ENCODE measurements at regions not wholly inside any gene's neighbourhood (a gene's known extent, or its start where the extent isn't known, plus 50 kb on each side); places are given as distances from the start of the nearest gene placed in this dataset.

- TF ChIP-seq CTCF (IDR thresholded peaks at IDR 0.05): no peak
- Histone ChIP-seq H3K4me3 (no peak overlapping the region), H3K27me3 (no peaks in the 10 kb centered on the region), H3K27ac (no peak overlapping the region), H3K36me3 (no peaks in the 10 kb centered on the region), H3K9me3 (no peaks in the 10 kb centered on the region), H3K4me1 (peaks cover 0 to 6% of the 10 kb centered on the region in 2 donors)
- DNase-seq (ENCODE audit: low spot score): no peak
Measured at GRCh38 chr2:7392076-7392787, 475.0 kb downstream of the RNF144A start.

GRCh38 chr2:7394195-7394594 is 477.0 kb downstream of the RNF144A start:
- no peak for DNase-seq (ENCODE audit: low spot score)
- Histone ChIP-seq H3K9me3 (no peaks in the 10 kb centered on the region), H3K4me3 (no peak overlapping the region), H3K4me1 (peaks cover 0 to 6% of the 10 kb centered on the region in 2 donors), H3K36me3 (no peaks in the 10 kb centered on the region), H3K27me3 (no peaks in the 10 kb centered on the region), H3K27ac (no peak overlapping the region)
- no peak for TF ChIP-seq CTCF (IDR thresholded peaks at IDR 0.05)

- Histone ChIP-seq H3K36me3 (no peaks in the 10 kb centered on the region), H3K9me3 (no peaks in the 10 kb centered on the region), H3K27ac (no peak overlapping the region), H3K4me1 (no peaks in the 10 kb centered on the region), H3K4me3 (no peak overlapping the region), H3K27me3 (no peaks in the 10 kb centered on the region)
- no peak for DNase-seq (ENCODE audit: low spot score)
- TF ChIP-seq CTCF (IDR thresholded peaks at IDR 0.05): no peak
Measured at GRCh38 chr2:7400628-7401027, 483.4 kb downstream of the RNF144A start.

GRCh38 chr2:7403092-7403775 is 486.0 kb downstream of the RNF144A start:
- H3K27me3 ChIP-seq: no peaks in the 10 kb centered on the region
- H3K9me3 ChIP-seq: no peaks in the 10 kb centered on the region
- peaks cover 0 to 5% of the 10 kb centered on the region in 2 donors for H3K4me1 ChIP-seq
- no peak for DNase-seq (ENCODE audit: low spot score)
- TF ChIP-seq CTCF (IDR thresholded peaks at IDR 0.05): no peak
- H3K27ac ChIP-seq: no peak overlapping the region
- no peaks in the 10 kb centered on the region for H3K36me3 ChIP-seq
- no peak overlapping the region for H3K4me3 ChIP-seq

- no peaks in the 10 kb centered on the region for H3K27me3 ChIP-seq
- H3K4me3 ChIP-seq: no peak overlapping the region
- H3K27ac ChIP-seq: no peak overlapping the region
- no peak for DNase-seq (ENCODE audit: low spot score)
- no peaks in the 10 kb centered on the region for H3K9me3 ChIP-seq
- H3K36me3 ChIP-seq: no peaks in the 10 kb centered on the region
- peaks cover 0 to 5% of the 10 kb centered on the region in 2 donors for H3K4me1 ChIP-seq
- TF ChIP-seq CTCF (IDR thresholded peaks at IDR 0.05): no peak
Measured at GRCh38 chr2:7405861-7406715, 488.9 kb downstream of the RNF144A start.

All from right atrium auricular region (tissue), 2 donors.